ENCODE measurements at regions not wholly inside any gene's neighbourhood (a gene's known extent, or its start where the extent isn't known, plus 50 kb on each side); places are given as distances from the start of the nearest gene placed in this dataset.

DNA sequence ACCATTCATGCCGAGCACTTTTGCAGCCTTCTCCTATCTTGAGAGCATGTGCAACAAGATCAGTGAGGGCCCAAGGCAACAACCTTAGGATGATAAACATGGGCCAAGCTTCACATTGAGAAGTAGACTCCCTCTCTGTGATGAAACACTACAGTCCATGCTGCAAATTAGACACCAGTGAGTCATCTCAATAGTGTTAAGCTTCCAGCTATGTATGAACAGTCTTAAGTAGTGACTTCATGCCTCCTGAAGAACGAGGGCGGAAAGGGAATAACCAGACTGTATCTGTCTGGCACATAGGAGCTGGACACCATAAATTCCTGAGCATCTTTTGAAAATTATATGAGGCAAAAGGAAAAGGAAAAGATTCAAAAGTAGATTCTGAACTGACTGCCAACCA is 309.9 kb upstream of the SLITRK1 start:
- Histone ChIP-seq H3K4me3 (no peak overlapping the region), H3K36me3 (no peaks in the 10 kb centered on the region), H3K27ac (no peak overlapping the region), H3K9me3 (peaks cover 0 to 16% (median 1%) of the 10 kb centered on the region in 12 donors), H3K27me3 (no peaks in the 10 kb centered on the region), H3K4me1 (no peaks in the 10 kb centered on the region)
- DNase-seq (no peak), ATAC-seq (no peak)
- TF ChIP-seq POLR2A (IDR thresholded peaks at IDR 0.05): no peak
- TF ChIP-seq, protein P1, sequence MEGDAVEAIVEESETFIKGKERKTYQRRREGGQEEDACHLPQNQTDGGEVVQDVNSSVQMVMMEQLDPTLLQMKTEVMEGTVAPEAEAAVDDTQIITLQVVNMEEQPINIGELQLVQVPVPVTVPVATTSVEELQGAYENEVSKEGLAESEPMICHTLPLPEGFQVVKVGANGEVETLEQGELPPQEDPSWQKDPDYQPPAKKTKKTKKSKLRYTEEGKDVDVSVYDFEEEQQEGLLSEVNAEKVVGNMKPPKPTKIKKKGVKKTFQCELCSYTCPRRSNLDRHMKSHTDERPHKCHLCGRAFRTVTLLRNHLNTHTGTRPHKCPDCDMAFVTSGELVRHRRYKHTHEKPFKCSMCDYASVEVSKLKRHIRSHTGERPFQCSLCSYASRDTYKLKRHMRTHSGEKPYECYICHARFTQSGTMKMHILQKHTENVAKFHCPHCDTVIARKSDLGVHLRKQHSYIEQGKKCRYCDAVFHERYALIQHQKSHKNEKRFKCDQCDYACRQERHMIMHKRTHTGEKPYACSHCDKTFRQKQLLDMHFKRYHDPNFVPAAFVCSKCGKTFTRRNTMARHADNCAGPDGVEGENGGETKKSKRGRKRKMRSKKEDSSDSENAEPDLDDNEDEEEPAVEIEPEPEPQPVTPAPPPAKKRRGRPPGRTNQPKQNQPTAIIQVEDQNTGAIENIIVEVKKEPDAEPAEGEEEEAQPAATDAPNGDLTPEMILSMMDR (IDR thresholded peaks at IDR 0.05): no peak
- intact Hi-C loops (cut with DNase I): no loop called here
- WGBS, 4 donors: 55 to 69% (median 65%) methylated on average over 3 of the region's 3 CpGs

DNA sequence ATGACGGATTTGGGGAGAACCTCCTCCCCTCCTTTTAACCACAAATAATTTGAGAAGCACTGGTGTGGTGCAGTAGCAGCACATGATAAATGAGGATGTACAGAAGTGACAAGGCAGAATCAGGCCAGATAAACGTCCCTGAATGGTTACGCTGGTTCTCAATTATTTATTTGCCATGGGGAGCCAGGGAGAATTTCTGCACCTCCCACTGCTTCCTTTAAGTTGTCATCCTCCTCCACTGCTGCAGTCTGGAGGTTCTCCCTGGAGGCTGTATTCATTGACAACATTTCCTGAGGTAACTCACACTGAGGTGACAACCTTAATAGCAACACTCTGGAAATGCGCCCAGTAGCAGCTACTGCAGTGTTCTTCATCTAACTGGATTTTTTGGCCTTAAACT is 308.9 kb upstream of the SLITRK1 start:
- intact Hi-C loops (cut with DNase I): no loop called here
- no peaks in the 10 kb centered on the region for H3K36me3 ChIP-seq
- no peak overlapping the region for H3K27ac ChIP-seq
- no peak for TF ChIP-seq POLR2A (IDR thresholded peaks at IDR 0.05)
- TF ChIP-seq, protein P1 (IDR thresholded peaks at IDR 0.05): no peak
- DNase-seq: no peak
- peaks cover 0 to 11% (median 1%) of the 10 kb centered on the region in 12 donors for H3K9me3 ChIP-seq
- no peak for ATAC-seq
- WGBS, 4 donors: 55 to 64% (median 57%) methylated on average over 4 of the region's 4 CpGs
- no peaks in the 10 kb centered on the region for H3K4me1 ChIP-seq
- H3K4me3 ChIP-seq: no peak overlapping the region
- H3K27me3 ChIP-seq: no peaks in the 10 kb centered on the region

DNA sequence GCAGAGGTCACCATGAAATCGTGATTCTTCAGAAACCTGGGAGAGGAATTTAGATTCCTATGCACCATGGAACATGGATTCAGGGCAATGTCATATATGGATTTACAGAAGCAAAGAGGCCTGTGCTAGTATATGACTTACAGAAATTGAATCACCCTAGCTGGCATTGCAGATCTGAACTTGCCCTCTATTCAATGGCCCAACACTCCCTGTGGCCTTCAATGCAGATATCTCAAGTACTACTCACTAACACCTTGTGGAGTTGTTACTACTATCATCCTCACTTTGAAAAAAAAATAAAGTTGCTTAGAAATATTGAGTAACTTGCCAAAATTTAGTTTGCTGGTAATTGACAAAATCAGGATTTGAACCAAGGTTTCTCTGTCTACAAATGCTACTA is 305.4 kb upstream of the SLITRK1 start:
- Histone ChIP-seq H3K4me1 (no peaks in the 10 kb centered on the region), H3K27ac (no peak overlapping the region), H3K4me3 (no peak overlapping the region), H3K36me3 (no peaks in the 10 kb centered on the region), H3K9me3 (peaks cover 0 to 19% (median 0%) of the 10 kb centered on the region in 12 donors), H3K27me3 (no peaks in the 10 kb centered on the region)
- ATAC-seq: no peak
- WGBS, 4 donors: 71 to 89% (median 79%) methylated on average over 1 of the region's 1 CpG
- intact Hi-C loops (cut with DNase I): no loop called here
- no peak for TF ChIP-seq POLR2A (IDR thresholded peaks at IDR 0.05)
- TF ChIP-seq, protein P1 (IDR thresholded peaks at IDR 0.05): no peak
- DNase-seq: no peak

DNA sequence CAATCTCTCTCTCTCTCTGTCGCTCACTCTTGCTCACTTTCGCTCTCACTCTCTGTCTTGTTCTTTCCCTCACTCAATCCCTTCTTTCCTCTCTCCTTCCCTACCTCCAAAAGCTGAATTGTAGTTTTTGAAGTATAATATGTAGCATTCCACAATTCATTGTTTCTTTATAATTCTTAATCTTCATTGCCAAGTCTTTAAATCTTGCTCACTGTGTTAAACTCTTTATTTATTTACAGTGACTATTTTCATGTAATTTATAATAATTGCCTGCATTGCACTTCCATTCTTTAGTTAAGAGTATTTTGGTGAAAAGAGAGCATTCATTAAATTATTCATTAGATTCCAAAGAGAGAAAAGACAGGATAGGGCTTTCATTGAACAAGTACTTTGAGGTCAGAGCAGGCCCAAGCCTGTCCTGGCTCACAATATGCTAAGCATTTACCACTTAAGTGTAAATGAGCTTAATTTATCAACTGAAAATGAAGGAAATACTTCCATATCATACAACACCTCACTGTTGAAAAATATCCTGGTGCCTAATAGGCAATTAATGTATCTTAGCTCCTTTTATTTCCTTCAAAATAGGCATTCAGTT is 257.4 kb upstream of the SLITRK1 start:
- WGBS, 4 donors: 83 to 96% (median 92%) methylated on average over 2 of the region's 2 CpGs

More for the DNA sequence above, 257.4 kb upstream of the SLITRK1 start:
- TF ChIP-seq POLR2A (IDR thresholded peaks at IDR 0.05): no peak
- TF ChIP-seq, protein P1 (IDR thresholded peaks at IDR 0.05): no peak
- H3K4me3 ChIP-seq: no peak overlapping the region
- intact Hi-C loops (cut with DNase I): loop anchor here in 1 of 10 donors (10.0 kb wide), 1 partner anchor 1445 kb away; no protein-coding TSS in a partner anchor
- no peaks in the 10 kb centered on the region for H3K9me3 ChIP-seq
- no peak for DNase-seq
- H3K4me1 ChIP-seq: peaks cover 0 to 6% (median 0%) of the 10 kb centered on the region in 12 donors
- ATAC-seq: no peak
- no peaks in the 10 kb centered on the region for H3K27me3 ChIP-seq
- no peaks in the 10 kb centered on the region for H3K36me3 ChIP-seq
- H3K27ac ChIP-seq: no peak overlapping the region
